ENCODE measurements at regions not wholly inside any gene's neighbourhood (a gene's known extent, or its start where the extent isn't known, plus 50 kb on each side); places are given as distances from the start of the nearest gene placed in this dataset.
"Not testable (repeated sequence)": the region's sequence is repeated elsewhere in the genome, so short reads cannot be mapped to it uniquely, and the experiment has no call there.

DNA sequence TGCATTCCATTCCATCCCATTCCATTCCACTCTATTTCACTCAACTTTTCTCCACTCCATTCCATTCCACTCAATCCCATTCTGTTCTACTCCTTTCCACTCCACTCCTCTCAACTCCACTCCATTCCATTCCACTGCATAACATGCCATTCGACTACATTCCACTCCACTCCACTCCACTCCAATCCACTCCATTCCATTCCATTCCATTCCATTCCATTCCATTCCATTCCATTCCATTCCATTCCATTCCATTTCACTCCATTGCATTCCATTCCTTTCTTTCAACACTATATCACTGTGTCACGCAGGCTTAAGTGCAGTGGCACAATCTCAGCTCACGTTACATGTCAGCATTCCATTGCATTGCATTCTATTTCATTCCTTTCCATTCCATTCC lies 1430.4 kb downstream of the TSPY10 start:
- TF ChIP-seq, protein P1, sequence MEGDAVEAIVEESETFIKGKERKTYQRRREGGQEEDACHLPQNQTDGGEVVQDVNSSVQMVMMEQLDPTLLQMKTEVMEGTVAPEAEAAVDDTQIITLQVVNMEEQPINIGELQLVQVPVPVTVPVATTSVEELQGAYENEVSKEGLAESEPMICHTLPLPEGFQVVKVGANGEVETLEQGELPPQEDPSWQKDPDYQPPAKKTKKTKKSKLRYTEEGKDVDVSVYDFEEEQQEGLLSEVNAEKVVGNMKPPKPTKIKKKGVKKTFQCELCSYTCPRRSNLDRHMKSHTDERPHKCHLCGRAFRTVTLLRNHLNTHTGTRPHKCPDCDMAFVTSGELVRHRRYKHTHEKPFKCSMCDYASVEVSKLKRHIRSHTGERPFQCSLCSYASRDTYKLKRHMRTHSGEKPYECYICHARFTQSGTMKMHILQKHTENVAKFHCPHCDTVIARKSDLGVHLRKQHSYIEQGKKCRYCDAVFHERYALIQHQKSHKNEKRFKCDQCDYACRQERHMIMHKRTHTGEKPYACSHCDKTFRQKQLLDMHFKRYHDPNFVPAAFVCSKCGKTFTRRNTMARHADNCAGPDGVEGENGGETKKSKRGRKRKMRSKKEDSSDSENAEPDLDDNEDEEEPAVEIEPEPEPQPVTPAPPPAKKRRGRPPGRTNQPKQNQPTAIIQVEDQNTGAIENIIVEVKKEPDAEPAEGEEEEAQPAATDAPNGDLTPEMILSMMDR (IDR thresholded peaks at IDR 0.05) = not testable (repeated sequence)
- TF ChIP-seq POLR2A (IDR thresholded peaks at IDR 0.05) = not testable (repeated sequence)
